Stomach (tissue), 4 donors: ENCODE measurements at regions not wholly inside any gene's neighbourhood (a gene's known extent, or its start where the extent isn't known, plus 50 kb on each side); places are given as distances from the start of the nearest gene placed in this dataset.

Experiments used
- EP300 ChIP-seq: sonication (generic); formaldehyde crosslinking; IDR thresholded peaks from one replicate; pipeline ENCODE4 v1.6.1; 2017; ENCODE audit warnings: antibody characterized with exemption
- POLR2A ChIP-seq, 4 donors: fragments of 450-650 bp; IDR thresholded peaks; one replicate each; pipeline ENCODE4 v1.6.1; 2016; ENCODE audit warnings: antibody characterized with exemption in 4 of 4, control low read depth in 2 of 4, mild to moderate bottlenecking in 1 of 4, moderate library complexity in 1 of 4
- POLR2AphosphoS5 ChIP-seq, 3 donors: sonication (generic); formaldehyde crosslinking; IDR thresholded peaks; one replicate each; pipeline ENCODE4 v1.6.1; 2016; ENCODE audit warnings: antibody characterized with exemption in 3 of 3
- TF ChIP-seq, protein P1 (sequence below), 7 experiments: fragments of 450-650 bp in 4 of 7; fragments of 200-600 bp in 3 of 7; sonication (generic) in 3 of 7; IDR thresholded peaks; one replicate each; pipeline ENCODE4 v1.5.1; 2016 to 2019; ENCODE audit warnings: antibody characterized with exemption in 7 of 7, control low read depth in 2 of 7, mild to moderate bottlenecking in 1 of 7

DNA sequence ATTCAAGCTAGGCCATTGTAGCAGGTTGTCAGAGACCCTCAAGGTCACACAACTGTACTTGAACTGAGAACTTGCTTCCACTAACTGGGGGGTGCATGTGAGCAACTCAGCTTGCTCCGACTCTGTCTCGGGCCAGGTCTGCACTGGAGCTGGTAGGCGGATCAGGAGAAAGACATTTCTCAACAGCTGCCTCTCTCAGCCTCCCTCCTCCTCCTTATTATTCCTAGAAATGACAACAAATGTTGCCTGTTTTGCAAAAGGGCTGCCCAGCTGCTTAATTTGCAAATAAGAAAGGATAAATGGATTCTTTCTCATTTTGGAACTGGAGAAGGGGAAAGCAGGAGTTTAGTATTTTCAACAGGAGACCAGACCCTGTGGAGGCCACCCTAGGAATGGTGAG is 140.5 kb downstream of the RHOU start:
- TF ChIP-seq POLR2AphosphoS5 (IDR thresholded peaks at IDR 0.05) (no peak), POLR2A (IDR thresholded peaks at IDR 0.05) (no peak), EP300 (no peak)
- TF ChIP-seq, protein P1, sequence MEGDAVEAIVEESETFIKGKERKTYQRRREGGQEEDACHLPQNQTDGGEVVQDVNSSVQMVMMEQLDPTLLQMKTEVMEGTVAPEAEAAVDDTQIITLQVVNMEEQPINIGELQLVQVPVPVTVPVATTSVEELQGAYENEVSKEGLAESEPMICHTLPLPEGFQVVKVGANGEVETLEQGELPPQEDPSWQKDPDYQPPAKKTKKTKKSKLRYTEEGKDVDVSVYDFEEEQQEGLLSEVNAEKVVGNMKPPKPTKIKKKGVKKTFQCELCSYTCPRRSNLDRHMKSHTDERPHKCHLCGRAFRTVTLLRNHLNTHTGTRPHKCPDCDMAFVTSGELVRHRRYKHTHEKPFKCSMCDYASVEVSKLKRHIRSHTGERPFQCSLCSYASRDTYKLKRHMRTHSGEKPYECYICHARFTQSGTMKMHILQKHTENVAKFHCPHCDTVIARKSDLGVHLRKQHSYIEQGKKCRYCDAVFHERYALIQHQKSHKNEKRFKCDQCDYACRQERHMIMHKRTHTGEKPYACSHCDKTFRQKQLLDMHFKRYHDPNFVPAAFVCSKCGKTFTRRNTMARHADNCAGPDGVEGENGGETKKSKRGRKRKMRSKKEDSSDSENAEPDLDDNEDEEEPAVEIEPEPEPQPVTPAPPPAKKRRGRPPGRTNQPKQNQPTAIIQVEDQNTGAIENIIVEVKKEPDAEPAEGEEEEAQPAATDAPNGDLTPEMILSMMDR (IDR thresholded peaks at IDR 0.05), result no peak
